Sigmoid colon (tissue), 6 donors: ENCODE measurements at regions not wholly inside any gene's neighbourhood (a gene's known extent, or its start where the extent isn't known, plus 50 kb on each side); places are given as distances from the start of the nearest gene placed in this dataset.

Experiments used
- DNase-seq: peaks from one replicate; pipeline ENCODE4 v3.0.0-alpha.2; 2019
- H3K27ac ChIP-seq, 4 donors: fragments of 200-600 bp; sonication (generic); one replicate each; pipeline ENCODE4 v1.5.1; 2016 to 2019; ENCODE audit warnings: mild to moderate bottlenecking in 1 of 4
- H3K27me3 ChIP-seq, 3 donors: fragments of 200-600 bp; sonication (generic); one replicate each; pipeline ENCODE4 v1.5.1; 2019; ENCODE audit warnings: mild to moderate bottlenecking in 1 of 3
- H3K36me3 ChIP-seq, 4 donors: fragments of 200-600 bp; sonication (generic); one replicate each; pipeline ENCODE4 v1.5.1; 2016 to 2019
- H3K4me1 ChIP-seq, 4 donors: fragments of 200-600 bp; sonication (generic); one replicate each; pipeline ENCODE4 v1.5.1; 2017 to 2019
- H3K4me3 ChIP-seq, 4 donors: fragments of 200-600 bp; sonication (generic); one replicate each; pipeline ENCODE4 v1.5.1; 2017 to 2019; ENCODE audit warnings: mild to moderate bottlenecking in 2 of 4, moderate library complexity in 1 of 4
- H3K9me3 ChIP-seq, 4 donors: fragments of 200-600 bp in 3 of 4; sonication (generic) in 3 of 4; one replicate each; pipeline versions ENCODE4 v1.5.1 to v1.6.1; 2013 to 2019
- CTCF ChIP-seq, 4 experiments: fragments of 450-650 bp in 3 of 4; fragments of 200-600 bp in 1 of 4; IDR thresholded peaks; one replicate each; pipeline ENCODE4 v1.5.1; 2016 to 2019; ENCODE audit warnings: antibody characterized with exemption in 4 of 4, mild to moderate bottlenecking in 3 of 4, moderate library complexity in 2 of 4
- EP300 ChIP-seq, 4 donors: sonication (generic); formaldehyde crosslinking; IDR thresholded peaks; one replicate each; pipeline ENCODE4 v1.6.1; 2017; ENCODE audit warnings: antibody characterized with exemption in 4 of 4
- POLR2A ChIP-seq, 2 donors: fragments of 450-650 bp; IDR thresholded peaks; one replicate each; pipeline ENCODE4 v1.6.1; 2016; ENCODE audit warnings: antibody characterized with exemption in 2 of 2, mild to moderate bottlenecking in 2 of 2, moderate library complexity in 2 of 2
- POLR2AphosphoS5 ChIP-seq, 4 donors: sonication (generic); formaldehyde crosslinking; IDR thresholded peaks; one replicate each; pipeline ENCODE4 v1.6.1; 2017; ENCODE audit warnings: antibody characterized with exemption in 4 of 4
- WGBS, 2 donors: extraction: QIAGEN DNeasy Blood & Tissue Kit; methylation state at CpG; one replicate each; pipeline ENCODE4 v1.1.7; 2013; 5-methylcytosine and 5-hydroxymethylcytosine counted together
- intact Hi-C: fragments of 100-400 bp; cut with DNase I; formaldehyde crosslinking; loops from one replicate; pipeline ENCODE4 v1.15.1; 2023
- donor health status: healthy with polysubstance abuse.
- donor health status: healthy.

- intact Hi-C loops: no loop called here
- 89% methylated on average over 2 of the region's 2 CpGs for WGBS, 2 donors
- H3K36me3 ChIP-seq: no peaks in the 10 kb centered on the region
- no peaks in the 10 kb centered on the region for H3K27me3 ChIP-seq
- H3K4me3 ChIP-seq: no peak overlapping the region
- TF ChIP-seq EP300 (IDR thresholded peaks at IDR 0.05) (no peak), POLR2A (IDR thresholded peaks at IDR 0.05) (no peak), POLR2AphosphoS5 (IDR thresholded peaks at IDR 0.05) (no peak), CTCF (IDR thresholded peaks at IDR 0.05) (no peak)
- H3K27ac ChIP-seq: no peak overlapping the region
- H3K4me1 ChIP-seq: peaks cover 0 to 7% (median 0%) of the 10 kb centered on the region in 4 donors
- H3K9me3 ChIP-seq: no peaks in the 10 kb centered on the region
- no peak for DNase-seq
Observed at GRCh38 chr14:43169722-43170121, 1337.4 kb downstream of the FSCB start.

GRCh38 chr14:43168371-43168925 is 1338.6 kb downstream of the FSCB start:
- Histone ChIP-seq H3K4me1 (no peaks in the 10 kb centered on the region), H3K36me3 (no peaks in the 10 kb centered on the region), H3K9me3 (no peaks in the 10 kb centered on the region), H3K4me3 (no peak overlapping the region), H3K27me3 (no peaks in the 10 kb centered on the region), H3K27ac (no peak overlapping the region)
- TF ChIP-seq CTCF (IDR thresholded peaks at IDR 0.05) (no peak), POLR2A (IDR thresholded peaks at IDR 0.05) (no peak), POLR2AphosphoS5 (IDR thresholded peaks at IDR 0.05) (no peak), EP300 (IDR thresholded peaks at IDR 0.05) (no peak)
- no peak for DNase-seq
- WGBS, 2 donors: 13 to 51% methylated on average over 1 of the region's 1 CpG
- intact Hi-C loops: no loop called here

- no peaks in the 10 kb centered on the region for H3K27me3 ChIP-seq
- H3K4me3 ChIP-seq: no peak overlapping the region
- H3K9me3 ChIP-seq: no peaks in the 10 kb centered on the region
- H3K4me1 ChIP-seq: no peaks in the 10 kb centered on the region
- H3K36me3 ChIP-seq: no peaks in the 10 kb centered on the region
- no peak overlapping the region for H3K27ac ChIP-seq
- intact Hi-C loops: no loop called here
- WGBS, 2 donors: 21 to 67% methylated on average over 2 of the region's 2 CpGs
- no peak for TF ChIP-seq POLR2A (IDR thresholded peaks at IDR 0.05)
- no peak for TF ChIP-seq POLR2AphosphoS5 (IDR thresholded peaks at IDR 0.05)
- TF ChIP-seq CTCF (IDR thresholded peaks at IDR 0.05): no peak
- TF ChIP-seq EP300 (IDR thresholded peaks at IDR 0.05): no peak
- DNase-seq: no peak
Observed at GRCh38 chr14:43166163-43166562, 1340.9 kb downstream of the FSCB start.

GRCh38 chr14:43165651-43166050 is 1341.4 kb downstream of the FSCB start:
- H3K27ac ChIP-seq: no peak overlapping the region
- no peaks in the 10 kb centered on the region for H3K4me1 ChIP-seq
- TF ChIP-seq CTCF (IDR thresholded peaks at IDR 0.05) (no peak), EP300 (IDR thresholded peaks at IDR 0.05) (no peak), POLR2A (IDR thresholded peaks at IDR 0.05) (no peak), POLR2AphosphoS5 (IDR thresholded peaks at IDR 0.05) (no peak)
- H3K36me3 ChIP-seq: no peaks in the 10 kb centered on the region
- 24 to 69% methylated on average over 2 of the region's 2 CpGs for WGBS, 2 donors
- H3K4me3 ChIP-seq: no peak overlapping the region
- no peak for DNase-seq
- intact Hi-C loops: no loop called here
- no peaks in the 10 kb centered on the region for H3K27me3 ChIP-seq
- no peaks in the 10 kb centered on the region for H3K9me3 ChIP-seq

- no peaks in the 10 kb centered on the region for H3K27me3 ChIP-seq
- intact Hi-C loops: no loop called here
- no peaks in the 10 kb centered on the region for H3K36me3 ChIP-seq
- TF ChIP-seq POLR2AphosphoS5 (IDR thresholded peaks at IDR 0.05): no peak
- TF ChIP-seq CTCF (IDR thresholded peaks at IDR 0.05): no peak
- TF ChIP-seq POLR2A (IDR thresholded peaks at IDR 0.05): no peak
- TF ChIP-seq EP300 (IDR thresholded peaks at IDR 0.05): no peak
- no peak overlapping the region for H3K4me3 ChIP-seq
- H3K9me3 ChIP-seq: no peaks in the 10 kb centered on the region
- 82 to 89% methylated on average over 3 of the region's 3 CpGs for WGBS, 2 donors
- H3K4me1 ChIP-seq: no peaks in the 10 kb centered on the region
- no peak for DNase-seq
- H3K27ac ChIP-seq: no peak overlapping the region
Observed at GRCh38 chr14:43161477-43161876, 1345.6 kb downstream of the FSCB start.
